ENCODE measurements at regions not wholly inside any gene's neighbourhood (a gene's known extent, or its start where the extent isn't known, plus 50 kb on each side); places are given as distances from the start of the nearest gene placed in this dataset.

DNA sequence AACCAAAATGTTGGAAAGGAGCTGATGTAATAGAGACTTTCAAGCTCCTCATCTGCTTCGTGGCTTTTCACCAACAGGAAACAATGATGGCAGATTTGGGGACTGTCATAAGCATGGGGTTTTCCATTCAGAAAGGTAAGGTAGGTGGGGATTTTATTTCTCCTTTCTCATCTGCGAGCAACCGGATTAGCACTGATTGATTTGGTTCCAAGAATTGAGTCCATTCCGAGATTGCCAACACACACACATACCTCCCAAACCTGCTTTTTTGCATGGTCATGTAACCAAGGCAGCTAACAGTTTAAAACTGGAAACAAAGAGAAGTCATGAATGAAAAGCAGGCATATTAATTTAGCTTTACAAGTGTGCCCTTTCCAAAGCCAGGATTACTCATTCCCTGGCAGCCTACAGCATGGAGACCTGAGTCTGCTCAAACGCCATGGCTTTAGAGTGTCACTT, 63.0 kb upstream of the LNX1 start:
- ATAC-seq (ENCODE audit: low read depth in 2 of 2), result no peak

DNA sequence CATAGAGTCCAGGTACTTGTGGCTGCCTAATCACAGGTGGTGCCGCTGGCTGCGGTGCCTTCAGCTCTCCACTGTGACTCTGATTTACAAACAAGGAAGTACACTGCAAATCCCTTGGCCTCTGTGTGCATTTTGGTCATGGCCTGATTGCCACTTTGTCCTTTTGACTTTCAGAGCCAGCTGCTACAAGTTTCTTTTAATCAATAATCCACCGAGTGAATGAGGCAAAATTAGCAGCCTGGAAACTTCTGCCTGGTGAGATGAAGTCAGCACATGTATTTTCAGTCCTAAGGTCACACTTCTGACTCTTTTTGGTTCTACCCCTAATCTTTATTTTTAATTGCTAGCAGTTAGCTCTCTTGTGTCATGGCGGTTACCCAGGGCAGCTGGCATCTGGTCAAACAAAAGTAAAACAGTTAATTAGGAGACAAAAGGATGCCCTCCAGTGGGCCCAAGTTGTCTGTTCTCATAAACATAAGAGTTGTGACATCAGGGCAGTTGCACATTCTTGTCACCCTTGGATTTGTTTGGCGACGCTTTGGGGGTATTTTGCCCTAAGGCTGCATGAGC, 62.3 kb upstream of the LNX1 start:
- no peaks in the 10 kb centered on the region for H3K27me3 ChIP-seq (ENCODE audit: control insufficient read depth, insufficient read depth, low read length)
- DNase-seq (no peak), ATAC-seq (ENCODE audit: low read depth in 2 of 2) (no peak)
- no peak overlapping the region for H3K27ac ChIP-seq (ENCODE audit: insufficient read depth, low read length, poor library complexity, severe bottlenecking)
- H3K4me1 ChIP-seq (ENCODE audit: control insufficient read depth, insufficient read depth, low read length, poor library complexity, severe bottlenecking), result no peaks in the 10 kb centered on the region
- Mint-ChIP-seq H3K4me1 (no peaks in the 10 kb centered on the region), H3K4me3 (no peak overlapping the region), H3K27ac (no peak overlapping the region), H3K27me3 (no peaks in the 10 kb centered on the region), H3K9me3 (peaks cover 0 to 3% (median 0%) of the 10 kb centered on the region in 7 donors), H3K36me3 (no peaks in the 10 kb centered on the region)
- H3K9me3 ChIP-seq (ENCODE audit: control insufficient read depth in 2 of 2, low read length in 2 of 2), result no peaks in the 10 kb centered on the region
- H3K36me3 ChIP-seq (ENCODE audit: control insufficient read depth, insufficient read depth, low read length), result no peaks in the 10 kb centered on the region
- H3K4me3 ChIP-seq (ENCODE audit: low read depth, low read length), result no peak overlapping the region

More for the DNA sequence above, 63.0 kb upstream of the LNX1 start:
- Histone ChIP-seq H3K27me3 (ENCODE audit: control insufficient read depth, insufficient read depth, low read length) (no peaks in the 10 kb centered on the region), H3K4me1 (ENCODE audit: control insufficient read depth, insufficient read depth, low read length, poor library complexity, severe bottlenecking) (no peaks in the 10 kb centered on the region), H3K4me3 (ENCODE audit: low read depth, low read length) (no peak overlapping the region), H3K36me3 (ENCODE audit: control insufficient read depth, insufficient read depth, low read length) (no peaks in the 10 kb centered on the region), H3K27ac (ENCODE audit: insufficient read depth, low read length, poor library complexity, severe bottlenecking) (no peak overlapping the region), H3K9me3 (ENCODE audit: control insufficient read depth in 2 of 2, low read length in 2 of 2) (no peaks in the 10 kb centered on the region)
- Mint-ChIP-seq H3K36me3 (no peaks in the 10 kb centered on the region), H3K9me3 (peaks cover 0 to 3% (median 0%) of the 10 kb centered on the region in 7 donors), H3K27me3 (no peaks in the 10 kb centered on the region), H3K4me3 (no peak overlapping the region), H3K27ac (no peak overlapping the region), H3K4me1 (no peaks in the 10 kb centered on the region)
- no peak for DNase-seq

DNA sequence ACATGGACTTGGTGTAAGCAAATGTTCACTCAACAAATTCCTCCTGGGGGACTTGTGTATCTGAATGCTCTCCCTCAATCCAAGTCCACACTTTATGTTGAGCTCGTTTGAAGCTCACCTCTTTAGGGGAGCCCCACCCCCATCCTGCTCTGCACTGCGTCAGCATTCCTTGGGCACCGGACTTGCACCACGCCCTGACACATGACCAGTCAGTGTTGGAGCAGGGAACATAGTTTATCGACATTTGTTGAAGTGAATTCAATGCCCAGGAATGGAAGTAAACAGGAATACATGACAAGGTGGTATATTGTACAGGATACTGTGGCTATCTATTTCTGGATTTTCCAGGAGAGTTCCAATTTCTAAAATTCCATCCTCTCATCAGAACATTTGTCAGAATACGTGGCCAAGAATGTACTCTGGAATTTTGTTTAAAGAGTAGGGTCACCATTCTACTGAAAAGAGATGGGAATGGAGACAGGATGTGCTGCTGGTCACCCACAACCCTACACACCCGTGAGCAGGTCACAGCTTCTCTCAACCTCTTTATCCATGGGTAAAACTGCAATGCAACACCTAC, 60.0 kb upstream of the LNX1 start:
- Histone ChIP-seq H3K27me3 (ENCODE audit: control insufficient read depth, insufficient read depth, low read length) (no peaks in the 10 kb centered on the region), H3K9me3 (ENCODE audit: control insufficient read depth in 2 of 2, low read length in 2 of 2) (no peaks in the 10 kb centered on the region), H3K4me3 (ENCODE audit: low read depth, low read length) (no peak overlapping the region), H3K27ac (ENCODE audit: insufficient read depth, low read length, poor library complexity, severe bottlenecking) (no peak overlapping the region), H3K4me1 (ENCODE audit: control insufficient read depth, insufficient read depth, low read length, poor library complexity, severe bottlenecking) (no peaks in the 10 kb centered on the region), H3K36me3 (ENCODE audit: control insufficient read depth, insufficient read depth, low read length) (no peaks in the 10 kb centered on the region)
- Mint-ChIP-seq H3K36me3 (no peaks in the 10 kb centered on the region), H3K9me3 (peaks cover 0 to 3% (median 0%) of the 10 kb centered on the region in 7 donors), H3K27ac (no peak overlapping the region), H3K4me1 (no peaks in the 10 kb centered on the region), H3K4me3 (no peak overlapping the region), H3K27me3 (peaks cover 5% of the 10 kb centered on the region)
- no peak for DNase-seq
- no peak for ATAC-seq (ENCODE audit: low read depth in 2 of 2)

DNA sequence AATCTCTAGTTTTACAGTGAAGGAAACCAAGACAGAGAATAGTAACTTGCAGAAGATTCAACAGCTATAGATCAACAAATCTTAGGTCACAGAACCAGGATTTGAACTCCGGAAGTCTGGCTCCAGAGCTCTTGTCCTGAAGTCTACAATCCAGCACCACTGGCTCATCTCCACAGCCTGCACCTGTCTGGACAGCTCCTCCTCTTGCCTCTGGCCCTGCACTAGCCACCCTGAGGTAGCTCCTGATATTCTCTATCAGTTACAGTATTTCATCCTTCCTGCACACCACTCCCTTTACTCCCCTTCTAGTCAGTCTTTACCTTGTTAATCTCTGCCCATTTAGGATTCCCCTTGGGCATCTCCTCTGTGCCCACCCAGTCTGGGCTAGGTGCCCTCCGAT, 58.1 kb upstream of the LNX1 start:
- Mint-ChIP-seq H3K27me3 (peaks cover 5% of the 10 kb centered on the region), H3K4me3 (no peak overlapping the region), H3K36me3 (no peaks in the 10 kb centered on the region), H3K4me1 (no peaks in the 10 kb centered on the region), H3K27ac (no peak overlapping the region), H3K9me3 (peaks cover 0 to 3% (median 0%) of the 10 kb centered on the region in 7 donors)
- DNase-seq (no peak), ATAC-seq (ENCODE audit: low read depth in 2 of 2) (no peak)
- Histone ChIP-seq H3K27ac (ENCODE audit: insufficient read depth, low read length, poor library complexity, severe bottlenecking) (no peak overlapping the region), H3K27me3 (ENCODE audit: control insufficient read depth, insufficient read depth, low read length) (no peaks in the 10 kb centered on the region), H3K9me3 (ENCODE audit: control insufficient read depth in 2 of 2, low read length in 2 of 2) (no peaks in the 10 kb centered on the region), H3K4me1 (ENCODE audit: control insufficient read depth, insufficient read depth, low read length, poor library complexity, severe bottlenecking) (no peaks in the 10 kb centered on the region), H3K36me3 (ENCODE audit: control insufficient read depth, insufficient read depth, low read length) (no peaks in the 10 kb centered on the region), H3K4me3 (ENCODE audit: low read depth, low read length) (no peak overlapping the region)

DNA sequence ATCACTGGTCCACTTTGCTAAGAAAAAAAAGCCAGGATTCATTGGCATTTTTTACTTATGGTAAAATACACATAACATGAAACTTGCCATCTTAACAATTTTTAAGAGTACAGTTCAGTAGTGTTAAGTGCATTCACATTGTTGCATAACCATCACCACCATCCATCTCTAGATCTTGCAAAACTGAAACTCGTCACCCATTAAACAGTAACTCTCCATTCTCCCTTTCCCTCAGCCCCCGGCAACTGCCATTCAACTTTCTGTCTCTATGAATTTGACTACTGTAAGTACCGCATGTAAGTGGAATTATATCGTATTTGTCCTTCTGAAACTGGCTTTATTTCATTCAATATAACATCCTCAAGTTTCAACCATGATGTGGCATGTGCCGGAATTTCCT, 56.3 kb upstream of the LNX1 start:
- Mint-ChIP-seq H3K4me1 (no peaks in the 10 kb centered on the region), H3K27me3 (peaks cover 5% of the 10 kb centered on the region), H3K36me3 (no peaks in the 10 kb centered on the region), H3K9me3 (peaks cover 0 to 3% (median 0%) of the 10 kb centered on the region in 7 donors), H3K4me3 (no peak overlapping the region), H3K27ac (no peak overlapping the region)
- Histone ChIP-seq H3K27ac (ENCODE audit: insufficient read depth, low read length, poor library complexity, severe bottlenecking) (no peak overlapping the region), H3K4me3 (ENCODE audit: low read depth, low read length) (no peak overlapping the region), H3K4me1 (ENCODE audit: control insufficient read depth, insufficient read depth, low read length, poor library complexity, severe bottlenecking) (no peaks in the 10 kb centered on the region), H3K27me3 (ENCODE audit: control insufficient read depth, insufficient read depth, low read length) (no peaks in the 10 kb centered on the region), H3K36me3 (ENCODE audit: control insufficient read depth, insufficient read depth, low read length) (no peaks in the 10 kb centered on the region), H3K9me3 (ENCODE audit: control insufficient read depth in 2 of 2, low read length in 2 of 2) (no peaks in the 10 kb centered on the region)
- DNase-seq (no peak), ATAC-seq (ENCODE audit: low read depth in 2 of 2) (no peak)

DNA sequence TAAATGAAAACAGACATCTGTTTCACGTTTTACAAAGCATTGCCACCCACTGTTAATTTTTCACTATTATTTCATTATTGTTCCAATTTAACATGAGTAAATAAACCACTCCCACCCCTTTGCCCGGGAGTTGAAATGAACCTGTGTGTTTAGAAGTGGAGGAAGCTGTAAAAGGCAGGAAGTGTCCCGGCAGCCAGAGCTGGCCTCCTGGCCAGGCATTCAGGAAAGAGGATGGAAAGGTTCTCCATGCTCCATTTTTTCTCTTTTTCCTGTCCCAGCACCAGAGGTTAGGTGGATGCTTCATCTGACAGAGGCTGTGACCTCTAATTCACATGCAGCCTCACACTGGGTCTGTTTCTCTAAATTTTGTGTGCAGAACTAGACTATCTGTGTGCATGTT, 55.5 kb upstream of the LNX1 start:
- Histone ChIP-seq H3K27me3 (ENCODE audit: control insufficient read depth, insufficient read depth, low read length) (no peaks in the 10 kb centered on the region), H3K4me3 (ENCODE audit: low read depth, low read length) (no peak overlapping the region), H3K4me1 (ENCODE audit: control insufficient read depth, insufficient read depth, low read length, poor library complexity, severe bottlenecking) (no peaks in the 10 kb centered on the region), H3K36me3 (ENCODE audit: control insufficient read depth, insufficient read depth, low read length) (no peaks in the 10 kb centered on the region), H3K9me3 (ENCODE audit: control insufficient read depth in 2 of 2, low read length in 2 of 2) (no peaks in the 10 kb centered on the region), H3K27ac (ENCODE audit: insufficient read depth, low read length, poor library complexity, severe bottlenecking) (no peak overlapping the region)
- Mint-ChIP-seq H3K36me3 (no peaks in the 10 kb centered on the region), H3K4me1 (no peaks in the 10 kb centered on the region), H3K4me3 (no peak overlapping the region), H3K9me3 (peaks cover 0 to 3% (median 0%) of the 10 kb centered on the region in 7 donors), H3K27me3 (peaks cover 5% of the 10 kb centered on the region), H3K27ac (no peak overlapping the region)
- DNase-seq (no peak), ATAC-seq (ENCODE audit: low read depth in 2 of 2) (no peak)

DNA sequence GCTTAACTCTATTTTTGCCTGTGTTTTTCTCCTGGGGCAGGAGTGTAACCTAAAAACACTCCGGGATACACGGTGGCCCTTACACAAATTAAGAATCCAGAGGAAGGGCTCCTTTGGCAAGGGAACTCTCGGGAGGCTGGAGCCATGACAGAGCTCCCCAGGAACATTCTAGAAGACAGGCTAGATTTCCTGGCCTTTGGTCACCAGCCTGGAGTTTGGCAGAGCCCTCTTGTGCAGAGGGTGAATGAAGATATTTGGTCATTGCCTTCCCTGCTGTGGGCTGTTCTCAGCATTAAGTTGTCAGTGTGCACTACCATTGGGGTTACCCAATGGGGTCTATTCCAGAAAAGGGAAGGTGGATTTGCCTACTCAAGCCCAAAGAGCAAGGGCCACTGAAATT, 53.8 kb upstream of the LNX1 start:
- ATAC-seq (ENCODE audit: low read depth in 2 of 2), result no peak
- no peak for DNase-seq
- H3K27me3 Mint-ChIP-seq, result peaks cover 5% of the 10 kb centered on the region
- H3K4me1 Mint-ChIP-seq, result no peaks in the 10 kb centered on the region
- peaks cover 0 to 4% (median 0%) of the 10 kb centered on the region in 7 donors for H3K9me3 Mint-ChIP-seq
- no peak overlapping the region for H3K4me3 Mint-ChIP-seq
- no peaks in the 10 kb centered on the region for H3K36me3 Mint-ChIP-seq
- Histone ChIP-seq H3K4me3 (ENCODE audit: low read depth, low read length) (no peak overlapping the region), H3K36me3 (ENCODE audit: control insufficient read depth, insufficient read depth, low read length) (no peaks in the 10 kb centered on the region), H3K27ac (ENCODE audit: insufficient read depth, low read length, poor library complexity, severe bottlenecking) (no peak overlapping the region), H3K9me3 (ENCODE audit: control insufficient read depth in 2 of 2, low read length in 2 of 2) (no peaks in the 10 kb centered on the region), H3K4me1 (ENCODE audit: control insufficient read depth, insufficient read depth, low read length, poor library complexity, severe bottlenecking) (no peaks in the 10 kb centered on the region), H3K27me3 (ENCODE audit: control insufficient read depth, insufficient read depth, low read length) (no peaks in the 10 kb centered on the region)
- H3K27ac Mint-ChIP-seq, result no peak overlapping the region

DNA sequence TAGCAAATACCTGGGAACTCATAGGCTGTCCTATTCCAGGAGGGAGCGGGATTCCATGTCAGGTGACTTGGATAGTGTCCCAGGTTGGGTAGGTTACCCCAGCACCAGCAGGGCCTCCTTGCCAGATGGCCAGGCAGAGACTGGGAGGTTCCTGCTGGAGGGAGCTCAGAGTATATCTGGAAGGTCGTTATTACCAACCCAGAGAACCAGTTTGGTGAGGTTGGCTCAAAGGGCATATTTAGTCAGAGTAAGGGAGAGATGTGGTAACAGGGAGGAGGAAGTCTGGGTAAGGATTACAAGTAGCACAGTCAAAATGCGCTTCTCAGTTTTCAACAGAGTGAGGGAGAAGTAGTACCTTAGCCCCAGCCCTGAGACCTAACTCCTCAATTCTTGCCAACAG, 53.3 kb upstream of the LNX1 start:
- H3K27me3 Mint-ChIP-seq, result peaks cover 5% of the 10 kb centered on the region
- H3K27ac Mint-ChIP-seq, result no peak overlapping the region
- peaks cover 0 to 4% (median 0%) of the 10 kb centered on the region in 7 donors for H3K9me3 Mint-ChIP-seq
- no peaks in the 10 kb centered on the region for H3K4me1 Mint-ChIP-seq
- no peaks in the 10 kb centered on the region for H3K27me3 ChIP-seq (ENCODE audit: control insufficient read depth, insufficient read depth, low read length)
- no peaks in the 10 kb centered on the region for H3K36me3 Mint-ChIP-seq
- H3K4me3 Mint-ChIP-seq, result no peak overlapping the region
- H3K4me3 ChIP-seq (ENCODE audit: low read depth, low read length), result no peak overlapping the region
- no peaks in the 10 kb centered on the region for H3K9me3 ChIP-seq (ENCODE audit: control insufficient read depth in 2 of 2, low read length in 2 of 2)
- H3K4me1 ChIP-seq (ENCODE audit: control insufficient read depth, insufficient read depth, low read length, poor library complexity, severe bottlenecking), result no peaks in the 10 kb centered on the region
- no peak for DNase-seq
- no peak overlapping the region for H3K27ac ChIP-seq (ENCODE audit: insufficient read depth, low read length, poor library complexity, severe bottlenecking)
- no peaks in the 10 kb centered on the region for H3K36me3 ChIP-seq (ENCODE audit: control insufficient read depth, insufficient read depth, low read length)
- ATAC-seq (ENCODE audit: low read depth in 2 of 2), result no peak

Data from CD4-positive, CD25-positive, alpha-beta regulatory T cell (primary cell).